Gastroesophageal sphincter (tissue), 4 donors: ENCODE measurements at regions not wholly inside any gene's neighbourhood (a gene's known extent, or its start where the extent isn't known, plus 50 kb on each side); places are given as distances from the start of the nearest gene placed in this dataset.
"Not testable (repeated sequence)": the region's sequence is repeated elsewhere in the genome, so short reads cannot be mapped to it uniquely, and the experiment has no call there.

Source experiments
- ATAC-seq: fragments of 150-250 bp; one replicate; pipeline ENCODE4 v1.9.1; 2016; ENCODE audit warnings: mild to moderate bottlenecking, moderate library complexity
- H3K27ac ChIP-seq, 4 donors: fragments of 200-600 bp; sonication (generic) in 3 of 4; 1 replicate in 3 of 4; 2 replicates in 1 of 4; pipeline ENCODE4 v1.5.1; 2016 to 2019
- H3K27me3 ChIP-seq: fragments of 200-600 bp; sonication (generic); one replicate; pipeline ENCODE4 v1.5.1; 2019
- H3K36me3 ChIP-seq, 2 donors: fragments of 200-600 bp; sonication (generic); one replicate each; pipeline ENCODE4 v1.5.1; 2019; ENCODE audit warnings: control low read depth in 1 of 2
- H3K4me1 ChIP-seq, 3 donors: fragments of 200-600 bp; sonication (generic); 1 replicate in 2 of 3; 2 replicates in 1 of 3; pipeline ENCODE4 v1.5.1; 2016 to 2019; ENCODE audit warnings: control low read depth in 2 of 3
- H3K4me3 ChIP-seq, 2 donors: fragments of 200-600 bp; sonication (generic); one replicate each; pipeline ENCODE4 v1.5.1; 2019; ENCODE audit warnings: mild to moderate bottlenecking in 1 of 2, moderate library complexity in 1 of 2
- H3K9me3 ChIP-seq, 3 donors: fragments of 200-600 bp; sonication (generic); one replicate each; pipeline ENCODE4 v1.5.1; 2017 to 2019; ENCODE audit warnings: control low read depth in 2 of 3
- CTCF ChIP-seq, 4 experiments: fragments of 200-600 bp in 2 of 4; fragments of 450-650 bp in 2 of 4; sonication (generic) in 1 of 4; IDR thresholded peaks; one replicate each; pipeline ENCODE4 v1.5.1; 2017 to 2019; ENCODE audit warnings: antibody characterized with exemption in 4 of 4, mild to moderate bottlenecking in 2 of 4, moderate library complexity in 2 of 4
- EP300 ChIP-seq: sonication (generic); formaldehyde crosslinking; IDR thresholded peaks from one replicate; pipeline ENCODE4 v1.6.1; 2017; ENCODE audit warnings: antibody characterized with exemption, mild to moderate bottlenecking
- POLR2A ChIP-seq, 2 donors: fragments of 450-650 bp; IDR thresholded peaks; one replicate each; pipeline ENCODE4 v1.6.1; 2017; ENCODE audit warnings: antibody characterized with exemption in 2 of 2, mild to moderate bottlenecking in 2 of 2, moderate library complexity in 1 of 2
- POLR2AphosphoS5 ChIP-seq: sonication (generic); formaldehyde crosslinking; IDR thresholded peaks from one replicate; pipeline ENCODE4 v1.6.1; 2017; ENCODE audit warnings: antibody characterized with exemption
- WGBS, 2 donors: methylation state at CpG; one replicate each; pipeline ENCODE4 v1.1.5; 2018; ENCODE audit warnings: low coverage in 1 of 2; 5-methylcytosine and 5-hydroxymethylcytosine counted together

GRCh38 chr4:23945451-23946017 lies 55.7 kb upstream of the PPARGC1A start:
- WGBS, 2 donors = 62 to 71% methylated on average over 6 of the region's 6 CpGs
- TF ChIP-seq EP300 = no peak
- TF ChIP-seq CTCF (IDR thresholded peaks at IDR 0.05) = no peak
- TF ChIP-seq POLR2AphosphoS5 = no peak
- TF ChIP-seq POLR2A (IDR thresholded peaks at IDR 0.05) = no peak
- Histone ChIP-seq H3K36me3 (no peaks in the 10 kb centered on the region), H3K27ac (peak overlapping the region; percentile 68 to 80 (median 76)), H3K4me1 (peaks cover 0 to 36% (median 3%) of the 10 kb centered on the region in 3 donors), H3K4me3 (no peak overlapping the region), H3K27me3 (no peaks in the 10 kb centered on the region), H3K9me3 (no peaks in the 10 kb centered on the region)
- peak; percentile 62 for ATAC-seq

- H3K9me3 ChIP-seq, H3K36me3 ChIP-seq, H3K4me3 ChIP-seq, H3K27me3 ChIP-seq, ATAC-seq: not testable (repeated sequence)
- 85 to 93% methylated on average over 3 of the region's 3 CpGs for WGBS, 2 donors
- peaks cover 0 to 36% (median 3%) of the 10 kb centered on the region in 3 donors for H3K4me1 ChIP-seq
- H3K27ac ChIP-seq = peak overlapping the region in 2 of 4 donors; percentile 5 to 80
These were observed 54.7 kb upstream of the PPARGC1A start for GRCh38 chr4:23944556-23944955.

- Histone ChIP-seq H3K36me3 (no peaks in the 10 kb centered on the region), H3K4me1 (peaks cover 0 to 36% (median 3%) of the 10 kb centered on the region in 3 donors)
These were observed 53.6 kb upstream of the PPARGC1A start for GRCh38 chr4:23943478-23943877.

GRCh38 chr4:23942471-23942870 lies 52.6 kb upstream of the PPARGC1A start:
- Histone ChIP-seq H3K27ac (peak overlapping the region in 1 of 4 donors; percentile 21), H3K27me3 (no peaks in the 10 kb centered on the region), H3K4me1 (peaks cover 0 to 36% (median 3%) of the 10 kb centered on the region in 3 donors), H3K36me3 (no peaks in the 10 kb centered on the region), H3K9me3 (no peaks in the 10 kb centered on the region), H3K4me3 (no peak overlapping the region)
- 33 to 58% methylated on average over 1 of the region's 1 CpG for WGBS, 2 donors
- ATAC-seq = no peak
- no peak for TF ChIP-seq EP300
- no peak for TF ChIP-seq POLR2AphosphoS5
- no peak for TF ChIP-seq CTCF (IDR thresholded peaks at IDR 0.05)
- TF ChIP-seq POLR2A (IDR thresholded peaks at IDR 0.05) = no peak

More at GRCh38 chr4:23943478-23943877, 53.6 kb upstream of the PPARGC1A start:
- H3K27ac ChIP-seq = no peak overlapping the region
- TF ChIP-seq CTCF (IDR thresholded peaks at IDR 0.05) (no peak), POLR2AphosphoS5 (no peak), EP300 (no peak), POLR2A (IDR thresholded peaks at IDR 0.05) (no peak)
- no peak overlapping the region for H3K4me3 ChIP-seq
- no peak for ATAC-seq
- H3K9me3 ChIP-seq = no peaks in the 10 kb centered on the region
- 88 to 89% methylated on average over 2 of the region's 2 CpGs for WGBS, 2 donors
- H3K27me3 ChIP-seq = no peaks in the 10 kb centered on the region
